GM12874 (cell line): ENCODE measurements at regions not wholly inside any gene's neighbourhood (a gene's known extent, or its start where the extent isn't known, plus 50 kb on each side); places are given as distances from the start of the nearest gene placed in this dataset.

Experiments used
- TF ChIP-seq, protein P1 (sequence below): IDR thresholded peaks from 2 replicates; pipeline ENCODE4 v1.5.1; 2011; ENCODE audit warnings: low read depth, mild to moderate bottlenecking, control low read depth, low read length, moderate library complexity; ENCODE audit not compliant: insufficient read depth

DNA sequence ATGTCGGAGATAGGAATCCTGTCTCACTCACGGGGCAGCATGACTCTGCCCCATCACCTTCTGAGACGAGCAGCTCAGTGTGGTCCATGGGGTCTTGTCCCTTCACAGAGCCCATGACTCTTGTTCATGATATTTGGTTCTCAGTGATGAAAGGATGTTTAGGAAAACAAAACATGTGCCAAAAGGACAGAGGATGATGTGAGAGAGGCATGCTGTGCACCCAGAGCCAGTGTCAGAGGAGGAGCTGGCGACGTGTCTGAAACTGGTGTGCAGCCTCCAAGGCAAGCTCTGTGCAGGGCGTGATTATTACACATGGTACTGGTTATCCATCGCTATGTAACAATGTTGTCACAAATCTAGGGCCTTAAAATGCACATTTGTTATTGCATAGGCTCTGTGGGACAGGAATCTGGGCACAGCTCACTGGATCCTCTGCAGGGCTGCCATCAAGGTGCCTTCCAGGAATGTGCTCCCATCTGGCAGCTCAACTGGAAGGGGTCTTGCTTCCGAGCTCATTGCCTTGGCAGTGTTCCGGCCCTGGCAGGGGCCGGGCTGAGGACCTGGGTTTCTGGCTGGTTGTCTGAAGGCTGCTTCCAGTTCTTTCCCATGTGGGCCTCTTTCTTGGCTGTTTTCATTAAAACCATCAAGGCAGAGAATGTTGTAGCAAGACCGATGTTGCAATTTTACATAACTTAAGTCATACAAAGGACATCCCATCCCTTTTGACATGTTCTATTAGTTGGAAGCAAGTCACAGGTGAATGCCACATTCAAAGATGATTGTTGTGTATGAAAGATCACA is 175.4 kb downstream of the ERMARD start:
- TF ChIP-seq, protein P1, sequence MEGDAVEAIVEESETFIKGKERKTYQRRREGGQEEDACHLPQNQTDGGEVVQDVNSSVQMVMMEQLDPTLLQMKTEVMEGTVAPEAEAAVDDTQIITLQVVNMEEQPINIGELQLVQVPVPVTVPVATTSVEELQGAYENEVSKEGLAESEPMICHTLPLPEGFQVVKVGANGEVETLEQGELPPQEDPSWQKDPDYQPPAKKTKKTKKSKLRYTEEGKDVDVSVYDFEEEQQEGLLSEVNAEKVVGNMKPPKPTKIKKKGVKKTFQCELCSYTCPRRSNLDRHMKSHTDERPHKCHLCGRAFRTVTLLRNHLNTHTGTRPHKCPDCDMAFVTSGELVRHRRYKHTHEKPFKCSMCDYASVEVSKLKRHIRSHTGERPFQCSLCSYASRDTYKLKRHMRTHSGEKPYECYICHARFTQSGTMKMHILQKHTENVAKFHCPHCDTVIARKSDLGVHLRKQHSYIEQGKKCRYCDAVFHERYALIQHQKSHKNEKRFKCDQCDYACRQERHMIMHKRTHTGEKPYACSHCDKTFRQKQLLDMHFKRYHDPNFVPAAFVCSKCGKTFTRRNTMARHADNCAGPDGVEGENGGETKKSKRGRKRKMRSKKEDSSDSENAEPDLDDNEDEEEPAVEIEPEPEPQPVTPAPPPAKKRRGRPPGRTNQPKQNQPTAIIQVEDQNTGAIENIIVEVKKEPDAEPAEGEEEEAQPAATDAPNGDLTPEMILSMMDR, result no peak

DNA sequence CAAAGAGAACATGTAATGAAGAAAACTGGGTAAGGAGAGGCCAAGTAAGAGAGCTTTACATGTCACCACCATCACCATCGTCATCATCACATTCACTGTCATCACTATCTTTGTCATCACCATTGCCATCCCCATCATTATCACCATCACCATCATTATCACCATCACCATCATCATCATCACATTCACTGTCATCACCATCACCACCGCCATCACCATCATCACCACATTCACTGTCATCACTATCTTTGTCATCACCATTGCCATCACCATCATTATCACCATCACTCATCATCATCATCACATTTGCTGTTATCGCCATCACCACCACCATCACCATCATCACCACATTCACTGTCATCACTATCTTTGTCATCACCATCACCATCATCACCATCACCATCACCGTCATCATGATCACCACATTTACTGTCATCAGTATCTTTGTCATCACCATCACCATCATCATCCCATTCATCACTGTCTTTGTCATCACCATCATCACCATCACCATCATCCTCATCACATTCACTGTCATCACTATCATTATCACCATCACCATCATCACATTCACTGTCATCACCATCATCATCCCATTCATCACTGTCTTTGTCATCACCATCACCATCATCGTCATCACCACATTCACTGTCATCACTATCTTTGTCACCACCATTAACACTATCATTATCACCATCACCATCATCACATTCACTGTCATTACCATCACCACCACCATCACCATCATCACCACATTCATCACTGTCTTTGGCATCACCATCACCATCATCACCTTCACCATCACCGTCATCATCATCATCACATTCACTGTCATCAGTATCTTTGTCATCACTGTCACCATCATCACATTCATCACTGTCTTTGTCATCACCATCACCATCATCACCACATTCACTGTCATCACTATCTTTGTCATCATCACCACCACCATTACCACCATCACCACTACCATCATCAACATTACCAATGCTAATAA is 172.3 kb downstream of the ERMARD start:
- TF ChIP-seq, protein P1, result no peak

DNA sequence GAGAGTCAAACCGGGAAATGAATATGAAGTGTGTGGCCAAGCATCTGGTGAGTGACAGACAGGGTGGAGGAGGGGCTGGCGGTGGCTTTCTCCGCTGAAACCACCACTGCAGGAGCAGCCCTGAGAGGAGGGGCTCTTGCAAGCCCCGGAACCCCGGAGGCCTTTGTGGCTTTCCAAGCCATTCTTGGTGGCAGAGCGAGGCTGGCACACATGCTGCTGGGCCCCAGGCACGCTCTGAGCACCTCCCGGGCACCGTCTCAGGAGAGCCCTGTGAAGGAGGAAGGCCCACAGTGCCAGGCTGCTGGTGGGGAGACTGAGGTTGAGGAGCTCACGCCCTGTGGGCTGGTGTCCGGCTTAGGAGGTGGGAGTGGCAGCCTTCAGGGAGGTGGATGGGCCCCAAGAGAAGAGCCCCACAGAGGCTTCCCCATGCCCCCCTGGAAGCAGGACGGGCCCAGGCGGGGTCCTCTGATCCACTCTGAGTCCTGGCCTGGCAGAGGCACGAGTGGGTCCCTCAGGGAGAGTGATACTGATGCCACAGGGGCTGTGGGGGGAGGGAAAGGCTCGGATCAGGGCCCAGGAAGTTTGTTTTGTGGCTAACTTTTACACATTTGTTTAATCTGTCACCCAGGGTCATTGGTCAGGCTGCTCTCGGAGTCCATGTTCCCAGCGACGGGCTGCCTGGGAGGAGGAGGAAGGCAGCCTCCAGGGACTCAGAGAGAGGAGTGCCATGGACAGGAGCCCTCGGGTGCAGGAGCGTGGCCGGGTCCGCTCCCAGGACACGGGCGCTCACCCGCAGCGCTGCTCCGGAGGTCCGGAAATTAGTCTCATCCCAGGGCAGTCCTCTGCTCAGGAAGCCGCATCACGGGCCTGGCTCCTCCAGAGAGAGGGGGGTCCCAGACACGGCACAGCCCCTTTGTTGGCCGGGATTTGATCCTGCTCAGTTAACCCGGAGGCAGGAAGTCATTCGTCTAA is 170.7 kb downstream of the ERMARD start:
- TF ChIP-seq, protein P1, result no peak

DNA sequence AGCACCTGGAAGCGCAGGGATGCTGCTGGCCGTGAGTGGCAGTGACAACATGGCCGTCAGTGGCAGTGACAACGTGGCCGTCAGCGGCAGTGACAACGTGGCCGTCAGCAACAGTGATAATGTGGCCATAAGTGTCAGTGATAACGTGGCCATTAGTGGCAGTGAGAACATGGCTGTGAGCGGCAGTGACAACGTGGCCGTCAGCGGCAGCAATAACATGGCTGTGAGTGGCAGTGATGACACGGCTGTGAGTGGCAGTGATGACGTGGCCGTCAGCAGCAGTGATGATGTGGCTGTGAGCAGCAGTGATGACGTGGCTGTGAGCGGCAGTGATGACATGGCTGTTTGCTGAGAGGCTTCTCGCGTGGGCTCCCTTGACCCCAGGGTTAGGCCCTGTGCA is 169.8 kb downstream of the ERMARD start:
- TF ChIP-seq, protein P1, result no peak

DNA sequence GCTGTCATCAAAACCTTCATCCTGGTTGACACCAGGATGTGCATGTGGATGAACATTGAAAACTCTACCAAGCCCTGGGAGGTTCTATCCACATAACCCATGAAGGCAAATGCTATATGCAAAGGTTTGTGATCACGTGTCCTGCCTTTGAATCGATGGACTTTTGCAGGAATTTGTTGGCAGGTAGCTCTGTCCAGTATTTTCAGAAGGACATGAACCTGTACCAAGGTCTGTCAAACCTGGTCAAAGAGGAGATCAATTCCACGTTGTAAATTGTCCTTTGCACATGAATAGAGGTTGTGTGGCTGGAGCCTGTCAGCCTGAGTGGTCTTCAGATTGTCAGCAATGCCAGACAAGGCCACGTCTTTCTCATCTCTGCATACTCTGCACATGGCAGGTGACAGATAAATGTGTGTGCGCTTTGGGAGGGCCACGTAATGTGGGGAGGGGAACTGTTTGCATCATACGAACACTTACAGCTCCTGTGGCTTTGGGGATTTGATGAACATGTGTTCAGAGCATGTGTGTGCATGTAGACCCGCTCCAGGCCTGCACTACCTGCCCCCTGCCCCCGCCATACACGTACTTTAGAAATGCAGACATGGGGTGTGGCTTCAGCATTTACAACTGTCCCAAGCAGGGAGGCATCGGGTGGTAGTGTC is 169.1 kb downstream of the ERMARD start:
- TF ChIP-seq, protein P1, result no peak

DNA sequence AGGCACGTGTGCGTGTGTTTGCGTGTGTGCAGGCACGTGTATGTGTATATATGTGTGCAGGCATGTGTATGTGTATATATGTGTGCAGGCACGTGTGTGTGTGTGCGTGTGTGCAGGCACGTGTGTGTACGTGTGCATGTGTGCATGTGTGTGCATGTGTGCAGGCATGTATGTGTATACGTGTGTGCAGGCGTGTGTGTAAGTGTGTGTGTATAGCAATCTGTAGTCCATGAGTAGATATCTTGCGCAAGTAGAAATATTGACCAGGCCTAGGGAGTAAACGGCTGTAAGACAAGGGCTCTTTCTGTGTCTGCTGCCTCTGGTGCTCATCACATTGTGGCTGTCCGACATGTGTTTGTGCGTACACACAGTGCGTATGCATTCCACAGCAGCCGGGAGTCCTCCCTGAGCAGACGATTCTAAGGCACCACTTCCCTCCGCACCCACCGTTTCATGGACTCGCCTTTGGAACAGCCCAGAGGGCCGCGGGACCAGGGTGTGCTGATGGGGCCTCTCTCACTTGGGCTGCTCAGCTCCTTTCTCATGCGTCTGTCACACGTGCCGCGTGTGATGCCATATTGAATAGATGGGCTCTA is 167.6 kb downstream of the ERMARD start:
- TF ChIP-seq, protein P1, result no peak
